PFSK-1 (cell line): ENCODE measurements at regions not wholly inside any gene's neighbourhood (a gene's known extent, or its start where the extent isn't known, plus 50 kb on each side); places are given as distances from the start of the nearest gene placed in this dataset.

Experiments
- FOXP2 ChIP-seq: optimal IDR thresholded peaks from 2 replicates; pipeline ENCODE3; 2011; ENCODE audit warnings: borderline replicate concordance, control low read depth, inconsistent platforms; ENCODE audit not compliant: insufficient read depth; ENCODE audit errors: extremely low read length, extremely low read depth
- POLR2AphosphoS5 ChIP-seq: IDR thresholded peaks from 2 replicates; pipeline ENCODE4 v1.6.1; 2012; ENCODE audit warnings: low read depth, mild to moderate bottlenecking, control low read depth, low read length, moderate library complexity
- REST ChIP-seq, 2 experiments: IDR thresholded peaks; 2 replicates each; pipeline versions ENCODE4 v1.6.1 to v1.8.0; 2011 to 2012; ENCODE audit warnings: low read depth in 2 of 2, low read length in 2 of 2, control low read depth in 1 of 2, inconsistent platforms in 1 of 2, mild to moderate bottlenecking in 1 of 2, moderate library complexity in 1 of 2; ENCODE audit not compliant: insufficient read depth in 1 of 2
- SIN3A ChIP-seq: IDR thresholded peaks from 2 replicates; pipeline ENCODE4 v1.6.1; 2012; ENCODE audit warnings: mild to moderate bottlenecking, low read length, moderate library complexity, borderline replicate concordance; ENCODE audit not compliant: insufficient read depth
- TAF1 ChIP-seq: IDR thresholded peaks from 2 replicates; pipeline ENCODE4 v1.6.1; 2012; ENCODE audit warnings: low read length, control low read depth, borderline replicate concordance; ENCODE audit not compliant: insufficient read depth

GRCh38 chr13:106401081-106401480 lies 134.4 kb downstream of the EFNB2 start:
- TF ChIP-seq FOXP2 (no peak), TAF1 (no peak), SIN3A (no peak), POLR2AphosphoS5 (no peak)

DNA sequence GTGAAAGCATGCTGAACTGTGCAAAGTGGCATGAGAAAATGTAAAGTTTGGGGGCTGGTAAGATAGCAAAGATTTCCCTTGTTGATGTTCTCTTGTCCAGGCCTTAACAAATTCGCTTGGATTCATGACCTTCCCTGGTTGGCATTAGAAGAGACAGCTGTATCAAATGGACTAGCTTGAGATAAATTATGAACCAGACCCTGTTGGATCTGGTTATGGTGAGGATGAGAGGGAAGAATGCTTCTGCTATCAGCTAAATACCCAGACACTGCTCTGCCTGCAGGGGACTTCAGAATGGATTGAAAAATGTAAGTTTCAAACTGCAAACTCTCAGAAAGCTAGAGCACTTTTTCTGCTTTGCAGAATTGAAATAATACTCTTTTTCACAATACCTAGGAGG lies 135.2 kb downstream of the EFNB2 start:
- no peak for TF ChIP-seq FOXP2
- no peak for TF ChIP-seq REST (IDR thresholded peaks at IDR 0.05; ENCODE audit: insufficient read depth in 1 of 2, low read depth in 2 of 2, low read length in 2 of 2)
- no peak for TF ChIP-seq POLR2AphosphoS5
- TF ChIP-seq SIN3A = no peak
- no peak for TF ChIP-seq TAF1

- TF ChIP-seq FOXP2 (no peak), REST (IDR thresholded peaks at IDR 0.05; ENCODE audit: insufficient read depth in 1 of 2, low read depth in 2 of 2, low read length in 2 of 2) (no peak), TAF1 (no peak), POLR2AphosphoS5 (no peak), SIN3A (no peak)
Measured at GRCh38 chr13:106398289-106398688, 137.2 kb downstream of the EFNB2 start.

DNA sequence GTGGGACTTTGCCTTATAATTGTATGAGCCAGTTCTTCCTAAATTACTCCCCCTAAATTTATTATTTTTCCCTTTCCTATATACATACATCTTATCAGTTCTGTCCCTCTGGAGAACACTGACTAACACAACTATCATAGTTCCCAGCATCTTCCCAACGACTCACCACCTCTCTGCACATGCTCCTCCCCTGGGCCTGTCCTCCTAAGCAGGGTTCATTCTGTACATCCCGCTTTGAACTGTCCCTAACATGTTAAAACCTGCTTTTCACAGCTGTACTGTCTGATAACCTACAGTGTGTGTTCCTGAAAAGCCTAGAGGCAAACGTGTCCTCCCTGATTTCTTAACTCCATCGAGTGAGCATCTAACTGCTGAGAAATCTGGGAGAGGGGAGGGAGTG lies 141.7 kb downstream of the EFNB2 start:
- TF ChIP-seq REST (IDR thresholded peaks at IDR 0.05; ENCODE audit: insufficient read depth in 1 of 2, low read depth in 2 of 2, low read length in 2 of 2) = no peak
- no peak for TF ChIP-seq TAF1
- TF ChIP-seq POLR2AphosphoS5 = no peak
- TF ChIP-seq FOXP2 = no peak
- TF ChIP-seq SIN3A = no peak

DNA sequence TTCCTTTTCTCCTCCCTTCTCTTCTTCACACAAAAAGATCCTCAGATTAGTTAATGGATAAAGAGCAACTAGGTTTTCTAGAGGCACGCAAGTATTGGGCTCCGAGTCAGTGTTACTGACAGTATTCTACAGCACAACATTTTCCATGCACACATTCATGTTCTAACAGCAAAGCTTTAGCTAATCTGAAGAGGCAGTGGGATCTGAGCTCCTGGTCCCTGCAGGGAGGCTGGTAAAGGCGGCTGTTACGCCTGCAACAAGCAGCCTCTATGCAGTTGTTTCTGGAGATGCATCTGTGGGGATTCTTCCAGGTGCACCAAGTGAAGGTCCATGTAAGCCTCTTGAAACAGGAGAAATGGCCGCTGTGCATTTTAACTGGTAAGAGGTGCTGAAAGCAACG lies 143.8 kb downstream of the EFNB2 start:
- TF ChIP-seq REST (IDR thresholded peaks at IDR 0.05; ENCODE audit: insufficient read depth in 1 of 2, low read depth in 2 of 2, low read length in 2 of 2) (no peak), POLR2AphosphoS5 (no peak), FOXP2 (no peak), TAF1 (no peak), SIN3A (no peak)
